GM21390 (cell line): ENCODE measurements at regions not wholly inside any gene's neighbourhood (a gene's known extent, or its start where the extent isn't known, plus 50 kb on each side); places are given as distances from the start of the nearest gene placed in this dataset.
"Not testable (repeated sequence)": the region's sequence is repeated elsewhere in the genome, so short reads cannot be mapped to it uniquely, and the experiment has no call there.

Source experiments
- ATAC-seq: cut with Tn5 transposase; IDR thresholded peaks from one replicate; pipeline ENCODE4 v1.9.1; 2021; ENCODE audit not compliant: unreplicated experiment

GRCh38 chr2:17460371-17461086 lies 57.7 kb downstream of the RAD51AP2 start:
- no peak for ATAC-seq

- ATAC-seq: no peak
These were observed 62.9 kb downstream of the RAD51AP2 start for GRCh38 chr2:17455343-17455742.

- not testable (repeated sequence) for ATAC-seq
These were observed 72.0 kb downstream of the RAD51AP2 start for GRCh38 chr2:17446191-17446590.

- ATAC-seq: no peak
These were observed 72.5 kb downstream of the RAD51AP2 start for GRCh38 chr2:17445744-17446143.

GRCh38 chr2:17442334-17442733 lies 75.9 kb downstream of the RAD51AP2 start:
- ATAC-seq: no peak

- no peak for ATAC-seq
These were observed 76.5 kb downstream of the RAD51AP2 start for GRCh38 chr2:17441790-17442189.

- ATAC-seq: no peak
These were observed 77.0 kb downstream of the RAD51AP2 start for GRCh38 chr2:17441055-17441771.

GRCh38 chr2:17430326-17430725 lies 87.9 kb downstream of the RAD51AP2 start:
- ATAC-seq: no peak

- no peak for ATAC-seq
These were observed 89.1 kb downstream of the RAD51AP2 start for GRCh38 chr2:17429130-17429529.

- no peak for ATAC-seq
These were observed 90.8 kb downstream of the RAD51AP2 start for GRCh38 chr2:17427401-17427800.

- no peak for ATAC-seq
These were observed 91.5 kb downstream of the RAD51AP2 start for GRCh38 chr2:17426743-17427142.

- ATAC-seq: no peak
These were observed 96.2 kb downstream of the RAD51AP2 start for GRCh38 chr2:17422061-17422460.

- no peak for ATAC-seq
These were observed 101.3 kb downstream of the RAD51AP2 start for GRCh38 chr2:17416884-17417391.

GRCh38 chr2:17413036-17413435 lies 105.2 kb downstream of the RAD51AP2 start:
- no peak for ATAC-seq

- no peak for ATAC-seq
These were observed 117.1 kb downstream of the RAD51AP2 start for GRCh38 chr2:17401096-17401495.

- no peak for ATAC-seq
These were observed 119.5 kb downstream of the RAD51AP2 start for GRCh38 chr2:17398770-17399169.

- no peak for ATAC-seq
These were observed 129.4 kb downstream of the RAD51AP2 start for GRCh38 chr2:17388798-17389197.

- ATAC-seq: no peak
These were observed 130.6 kb downstream of the RAD51AP2 start for GRCh38 chr2:17387591-17387990.

- no peak for ATAC-seq
These were observed 131.5 kb downstream of the RAD51AP2 start for GRCh38 chr2:17386771-17387170.

GRCh38 chr2:17380003-17380402 lies 138.2 kb downstream of the RAD51AP2 start:
- no peak for ATAC-seq

- no peak for ATAC-seq
These were observed 143.0 kb downstream of the RAD51AP2 start for GRCh38 chr2:17375262-17375661.

GRCh38 chr2:17373741-17374140 lies 144.5 kb downstream of the RAD51AP2 start:
- no peak for ATAC-seq
